IMR-90 (cell line): ENCODE measurements at regions not wholly inside any gene's neighbourhood (a gene's known extent, or its start where the extent isn't known, plus 50 kb on each side); places are given as distances from the start of the nearest gene placed in this dataset.
A peak's percentile ranks its signal among the peaks of the same experiment; 100 is the strongest.

ENCODE experiments used
- ATAC-seq: fragments of 200-7000 bp; cut with Tn5 transposase; 2 replicates; pipeline ENCODE4 v1.9.1; 2020; ENCODE audit warnings: low read depth, mild to moderate bottlenecking, moderate library complexity
- BruUV-seq: library from RNA; stranded (reverse); fragments of 400-500 nt; replicated peaks from 2 replicates; lab custom pipeline; 2021; lab: Mats Ljungman, UMichigan
- CTCF ChIA-PET: fragments of 300-600 bp; formaldehyde crosslinking; extraction: SDS; loops from one replicate; lab custom pipeline; 2021; ENCODE audit warnings: antibody characterized with exemption; lab: Yijun Ruan, JAX
- POLR2A ChIA-PET: fragments of 300-600 bp; sonication (Branson Sonifier 250); formaldehyde crosslinking; loops from one replicate; lab custom pipeline; 2022; ENCODE audit warnings: antibody characterized with exemption; ENCODE audit not compliant: unreplicated experiment; lab: Charles Lee
- DNase-seq: peaks from one replicate; pipeline ENCODE4 v3.0.0; 2013
- H2AFZ ChIP-seq: replicated peaks from 2 replicates; pipeline ENCODE3; 2013; ENCODE audit warnings: low read length, mild to moderate bottlenecking; ENCODE audit not compliant: poor library complexity
- H2AK5ac ChIP-seq: 2 replicates; pipeline ENCODE4 v1.6.1; 2013; ENCODE audit warnings: low read depth, low read length, inconsistent platforms
- H2AK9ac ChIP-seq: replicated peaks from 2 replicates; pipeline ENCODE3; 2013; ENCODE audit warnings: mild to moderate bottlenecking, low read depth, low read length, moderate library complexity; ENCODE audit not compliant: poor library complexity
- H2BK120ac ChIP-seq: 2 replicates; pipeline ENCODE4 v1.6.1; 2013; ENCODE audit warnings: low read depth, low read length, inconsistent platforms
- H2BK15ac ChIP-seq: 3 replicates; pipeline ENCODE4 v1.6.1; 2013; ENCODE audit warnings: low read depth, low read length, inconsistent platforms
- H2BK20ac ChIP-seq: 2 replicates; pipeline ENCODE4 v1.6.1; 2013; ENCODE audit warnings: low read depth, mild to moderate bottlenecking, inconsistent platforms, low read length, moderate library complexity
- H2BK5ac ChIP-seq: 2 replicates; pipeline ENCODE4 v1.6.1; 2013; ENCODE audit warnings: mild to moderate bottlenecking, low read depth, low read length, inconsistent platforms; ENCODE audit not compliant: poor library complexity, severe bottlenecking
- H3K14ac ChIP-seq: replicated peaks from 2 replicates; pipeline ENCODE4 v1.6.1; 2013; ENCODE audit warnings: low read depth, low read length, inconsistent platforms
- H3K18ac ChIP-seq: 2 replicates; pipeline ENCODE4 v1.6.1; 2013; ENCODE audit warnings: low read depth, low read length, control low read depth
- H3K23ac ChIP-seq: 2 replicates; pipeline ENCODE4 v1.6.1; 2013; ENCODE audit warnings: low read depth, low read length, inconsistent platforms
- H3K27ac ChIP-seq: 2 replicates; pipeline ENCODE4 v1.5.1; 2013; ENCODE audit warnings: mild to moderate bottlenecking, control low read depth, low read length; ENCODE audit not compliant: insufficient read depth
- H3K27me3 ChIP-seq: 2 replicates; pipeline ENCODE4 v1.6.1; 2013; ENCODE audit warnings: low read length; ENCODE audit not compliant: control insufficient read depth, insufficient read depth
- H3K36me3 ChIP-seq: 2 replicates; pipeline ENCODE4 v1.6.1; 2013; ENCODE audit warnings: low read length, mixed read lengths; ENCODE audit not compliant: control insufficient read depth, insufficient read depth
- H3K4ac ChIP-seq: 2 replicates; pipeline ENCODE4 v1.6.1; 2013; ENCODE audit warnings: low read depth, low read length, inconsistent platforms
- H3K4me1 ChIP-seq: 2 replicates; pipeline ENCODE4 v1.6.1; 2013; ENCODE audit warnings: low read length, mixed read lengths; ENCODE audit not compliant: control insufficient read depth, insufficient read depth
- H3K4me2 ChIP-seq: 2 replicates; pipeline ENCODE4 v1.6.1; 2013; ENCODE audit warnings: low read depth, mild to moderate bottlenecking, control low read depth, low read length, moderate library complexity
- H3K4me3 ChIP-seq: 2 replicates; pipeline ENCODE4 v1.5.1; 2013; ENCODE audit warnings: low read depth, mild to moderate bottlenecking, control low read depth, low read length, moderate library complexity; ENCODE audit not compliant: insufficient read depth
- H3K56ac ChIP-seq: 2 replicates; pipeline ENCODE4 v1.6.1; 2013; ENCODE audit warnings: low read length, inconsistent platforms; ENCODE audit not compliant: insufficient read depth; ENCODE audit errors: extremely low read depth
- H3K79me1 ChIP-seq, 2 experiments: 2 replicates each; pipeline ENCODE4 v1.6.1; 2013; ENCODE audit warnings: low read length in 2 of 2, inconsistent platforms in 1 of 2, low read depth in 1 of 2
- H3K9ac ChIP-seq: 2 replicates; pipeline ENCODE4 v1.6.1; 2013; ENCODE audit warnings: low read depth, low read length, control low read depth
- H3K9me1 ChIP-seq: 2 replicates; pipeline ENCODE4 v1.6.1; 2013; ENCODE audit warnings: low read length, inconsistent platforms; ENCODE audit not compliant: insufficient read depth
- H3K9me3 ChIP-seq: 2 replicates; pipeline ENCODE4 v1.6.1; 2013; ENCODE audit warnings: low read length; ENCODE audit not compliant: control insufficient read depth, insufficient read depth
- H4K20me1 ChIP-seq: 2 replicates; pipeline ENCODE4 v1.6.1; 2013; ENCODE audit warnings: low read length, inconsistent platforms; ENCODE audit not compliant: insufficient read depth
- H4K5ac ChIP-seq: 2 replicates; pipeline ENCODE4 v1.6.1; 2013; ENCODE audit warnings: mild to moderate bottlenecking, low read depth, low read length, control low read depth
- H4K8ac ChIP-seq, 2 experiments: 2 replicates each; pipeline ENCODE4 v1.6.1; 2013; ENCODE audit warnings: low read depth in 2 of 2, low read length in 2 of 2, control low read depth in 1 of 2, inconsistent platforms in 1 of 2
- H4K91ac ChIP-seq: 2 replicates; pipeline ENCODE4 v1.6.1; 2013; ENCODE audit warnings: low read depth, low read length, inconsistent platforms; ENCODE audit not compliant: insufficient read depth
- BHLHE40 ChIP-seq: fragments of 150-350 bp; IDR thresholded peaks from 2 replicates; pipeline ENCODE4 v1.6.1; 2016; ENCODE audit warnings: mild to moderate bottlenecking, low read depth, low read length
- CEBPB ChIP-seq: IDR thresholded peaks from 2 replicates; pipeline ENCODE4 v1.6.1; 2012; ENCODE audit warnings: low read depth, low read length, improper control_type of control experiment
- CHD1 ChIP-seq: IDR thresholded peaks from 2 replicates; pipeline ENCODE4 v1.6.1; 2012; ENCODE audit warnings: low read depth, low read length, improper control_type of control experiment
- FOS ChIP-seq: fragments of 150-350 bp; IDR thresholded peaks from 2 replicates; pipeline ENCODE4 v1.6.1; 2016; ENCODE audit warnings: low read depth, low read length
- MAFK ChIP-seq: IDR thresholded peaks from 2 replicates; pipeline ENCODE4 v1.6.1; 2012; ENCODE audit warnings: low read depth, low read length, improper control_type of control experiment
- MAZ ChIP-seq: IDR thresholded peaks from 2 replicates; pipeline ENCODE4 v1.6.1; 2012; ENCODE audit warnings: low read depth, mild to moderate bottlenecking, low read length, improper control_type of control experiment, moderate library complexity, borderline replicate concordance
- NFE2L2 ChIP-seq: fragments of 150-350 bp; IDR thresholded peaks from 2 replicates; pipeline ENCODE4 v1.6.1; 2016; ENCODE audit warnings: low read depth, mild to moderate bottlenecking, low read length
- POLR2A ChIP-seq: IDR thresholded peaks from 2 replicates; pipeline ENCODE4 v1.6.1; 2012; ENCODE audit warnings: mild to moderate bottlenecking, low read depth, low read length
- RAD21 ChIP-seq: IDR thresholded peaks from 2 replicates; pipeline ENCODE4 v1.6.1; 2012; ENCODE audit warnings: low read length, improper control_type of control experiment
- RCOR1 ChIP-seq: IDR thresholded peaks from 2 replicates; pipeline ENCODE4 v1.6.1; 2012; ENCODE audit warnings: mild to moderate bottlenecking, low read length, improper control_type of control experiment; ENCODE audit not compliant: insufficient replicate concordance
- RFX5 ChIP-seq: IDR thresholded peaks from 2 replicates; pipeline ENCODE4 v1.8.0; 2012; ENCODE audit warnings: low read depth, mild to moderate bottlenecking, low read length, moderate library complexity
- SMC3 ChIP-seq: fragments of 150-350 bp; IDR thresholded peaks from 2 replicates; pipeline ENCODE4 v1.6.1; 2016; ENCODE audit warnings: low read depth, mild to moderate bottlenecking, antibody characterized with exemption, low read length, moderate library complexity
- WGBS, 2 experiments: methylation state at CpG; one replicate each; pipeline versions ENCODE4 v1.1.5 to v1.1.7; 2013; ENCODE audit warnings: missing lambda C conversion rate in 2 of 2; ENCODE audit not compliant: insufficient read length in 1 of 2; ENCODE audit errors: extremely low coverage in 2 of 2; 5-methylcytosine and 5-hydroxymethylcytosine counted together
- dilution Hi-C: fragments of 300-500 bp; cut with HindIII; formaldehyde crosslinking; loops from one replicate; pipeline ENCODE4 v1.14.3; 2018; ENCODE audit warnings: low sequenced_read_pairs; ENCODE audit not compliant: unreplicated experiment
- in situ Hi-C: fragments of 300-500 bp; cut with MboI; formaldehyde crosslinking; loops from 3 replicates; pipeline ENCODE4 v1.14.3; 2019; ENCODE audit warnings: low sequenced_read_pairs, inconsistent platforms, mixed read lengths
- intact Hi-C: fragments of 100-400 bp; cut with micrococcal nuclease; formaldehyde crosslinking; loops from 2 replicates; pipeline ENCODE4 v1.10.0; 2022
- TF ChIP-seq, protein P1 (sequence below): fragments of 150-350 bp; IDR thresholded peaks from 2 replicates; pipeline ENCODE4 v1.6.1; 2016; ENCODE audit warnings: low read depth, mild to moderate bottlenecking, low read length, moderate library complexity, borderline replicate concordance
- TF ChIP-seq, protein P2 (sequence below): conservative IDR thresholded peaks from 2 replicates; pipeline ENCODE4 v1.5.1; 2012; ENCODE audit warnings: mild to moderate bottlenecking, low read depth, low read length, improper control_type of control experiment
- TF ChIP-seq, protein P3 (sequence below): fragments of 150-350 bp; IDR thresholded peaks from 2 replicates; pipeline ENCODE4 v1.6.1; 2017; ENCODE audit warnings: mild to moderate bottlenecking, antibody characterized with exemption, low read length, low read depth

DNA sequence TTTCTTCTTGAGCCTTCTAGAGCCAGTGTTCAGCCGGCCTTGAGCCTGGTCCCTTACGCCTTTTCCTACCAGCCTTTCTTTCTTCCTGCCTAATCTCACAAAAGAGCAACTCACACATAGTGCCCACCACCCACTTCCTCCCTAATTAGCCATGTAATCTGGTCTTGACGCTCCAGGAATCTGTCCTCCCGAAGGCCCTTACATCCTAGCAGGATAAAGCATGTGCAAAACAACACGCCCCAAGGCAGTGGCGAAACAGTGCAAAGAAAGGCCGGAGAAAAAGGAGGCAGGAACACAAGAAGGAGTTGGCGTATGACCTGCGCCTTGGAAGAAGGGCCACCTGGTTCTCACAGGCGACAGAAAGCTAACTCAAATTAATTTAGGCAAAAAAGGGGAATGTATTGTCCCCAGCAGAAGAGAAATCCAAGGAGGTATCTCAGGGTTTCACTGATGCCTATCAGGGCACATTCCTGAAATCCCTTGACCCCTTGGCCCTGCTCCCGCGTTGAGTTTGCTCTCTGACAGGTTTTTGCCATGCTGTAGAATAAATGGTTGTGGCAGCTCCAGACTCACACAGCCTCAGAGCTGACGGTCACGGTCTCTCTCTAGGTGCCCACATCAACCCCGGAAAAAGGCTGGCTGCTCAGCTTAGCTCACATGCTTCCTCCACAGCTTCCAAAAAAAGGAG is 79.0 kb downstream of the ZNF281 start:
- Histone ChIP-seq H3K27me3 (no peaks in the 10 kb centered on the region), H3K27ac (no peak overlapping the region), H2BK20ac (peak overlapping the region; percentile 15), H4K20me1 (no peaks in the 10 kb centered on the region), H3K4me1 (peaks cover 9% of the 10 kb centered on the region), H4K8ac (peak overlapping the region in 1 of 2 experiments; percentile 35; a peak in 2 of 4 replicates), H3K56ac (peak overlapping the region; percentile 28; the same call in 1 of the 2 replicates), H3K14ac (peak overlapping the region; percentile 27), H3K79me1 (no peaks in the 10 kb centered on the region), H2BK5ac (peak overlapping the region; percentile 24), H2AFZ (no peak overlapping the region), H2BK15ac (peak overlapping the region; percentile 4; the same call in 2 of the 3 replicates), H3K4ac (peak overlapping the region; percentile 76), H3K36me3 (no peaks in the 10 kb centered on the region), H3K9me3 (no peaks in the 10 kb centered on the region), H3K9me1 (peaks cover 4% of the 10 kb centered on the region; the same call in 1 of the 2 replicates), H3K4me2 (no peak overlapping the region), H2AK5ac (peak overlapping the region; percentile 61; the same call in 1 of the 2 replicates), H3K23ac (no peak overlapping the region), H4K5ac (peak overlapping the region; percentile 30; the same call in 1 of the 2 replicates), H3K9ac (no peak overlapping the region), H2AK9ac (peak overlapping the region; percentile 17), H2BK120ac (peak overlapping the region; percentile 28; the same call in 1 of the 2 replicates), H4K91ac (peak overlapping the region; percentile 38; the same call in 1 of the 2 replicates), H3K4me3 (no peak overlapping the region), H3K18ac (no peak overlapping the region; the same call in 1 of the 2 replicates)
- ChIA-PET CTCF (interaction anchor here (0.6 kb wide), 1 partner anchor 11 kb away, joined by 3 read pairs; no protein-coding TSS in a partner anchor), POLR2A (no interaction called here)
- DNase-seq, result no peak
- BruUV-seq, result no TSS peak
- in situ Hi-C loops (no loop called here), dilution Hi-C loops (no loop called here), intact Hi-C loops (no loop called here)
- 85% methylated on average over 5 of the region's 15 CpGs; no CpG with 5 or more reads in 1 of the 2 experiments for WGBS, 2 experiments
- no peak for ATAC-seq
- no peak for TF ChIP-seq RAD21
- TF ChIP-seq SMC3, result no peak
- TF ChIP-seq RFX5, result no peak
- TF ChIP-seq, protein P1, sequence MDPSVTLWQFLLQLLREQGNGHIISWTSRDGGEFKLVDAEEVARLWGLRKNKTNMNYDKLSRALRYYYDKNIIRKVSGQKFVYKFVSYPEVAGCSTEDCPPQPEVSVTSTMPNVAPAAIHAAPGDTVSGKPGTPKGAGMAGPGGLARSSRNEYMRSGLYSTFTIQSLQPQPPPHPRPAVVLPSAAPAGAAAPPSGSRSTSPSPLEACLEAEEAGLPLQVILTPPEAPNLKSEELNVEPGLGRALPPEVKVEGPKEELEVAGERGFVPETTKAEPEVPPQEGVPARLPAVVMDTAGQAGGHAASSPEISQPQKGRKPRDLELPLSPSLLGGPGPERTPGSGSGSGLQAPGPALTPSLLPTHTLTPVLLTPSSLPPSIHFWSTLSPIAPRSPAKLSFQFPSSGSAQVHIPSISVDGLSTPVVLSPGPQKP, result no peak
- TF ChIP-seq FOS, result no peak
- TF ChIP-seq, protein P2, sequence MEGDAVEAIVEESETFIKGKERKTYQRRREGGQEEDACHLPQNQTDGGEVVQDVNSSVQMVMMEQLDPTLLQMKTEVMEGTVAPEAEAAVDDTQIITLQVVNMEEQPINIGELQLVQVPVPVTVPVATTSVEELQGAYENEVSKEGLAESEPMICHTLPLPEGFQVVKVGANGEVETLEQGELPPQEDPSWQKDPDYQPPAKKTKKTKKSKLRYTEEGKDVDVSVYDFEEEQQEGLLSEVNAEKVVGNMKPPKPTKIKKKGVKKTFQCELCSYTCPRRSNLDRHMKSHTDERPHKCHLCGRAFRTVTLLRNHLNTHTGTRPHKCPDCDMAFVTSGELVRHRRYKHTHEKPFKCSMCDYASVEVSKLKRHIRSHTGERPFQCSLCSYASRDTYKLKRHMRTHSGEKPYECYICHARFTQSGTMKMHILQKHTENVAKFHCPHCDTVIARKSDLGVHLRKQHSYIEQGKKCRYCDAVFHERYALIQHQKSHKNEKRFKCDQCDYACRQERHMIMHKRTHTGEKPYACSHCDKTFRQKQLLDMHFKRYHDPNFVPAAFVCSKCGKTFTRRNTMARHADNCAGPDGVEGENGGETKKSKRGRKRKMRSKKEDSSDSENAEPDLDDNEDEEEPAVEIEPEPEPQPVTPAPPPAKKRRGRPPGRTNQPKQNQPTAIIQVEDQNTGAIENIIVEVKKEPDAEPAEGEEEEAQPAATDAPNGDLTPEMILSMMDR, result no peak
- TF ChIP-seq MAFK, result no peak
- no peak for TF ChIP-seq CEBPB
- TF ChIP-seq RCOR1, result no peak
- TF ChIP-seq CHD1, result no peak
- no peak for TF ChIP-seq BHLHE40
- no peak for TF ChIP-seq NFE2L2
- no peak for TF ChIP-seq MAZ
- TF ChIP-seq, protein P3, sequence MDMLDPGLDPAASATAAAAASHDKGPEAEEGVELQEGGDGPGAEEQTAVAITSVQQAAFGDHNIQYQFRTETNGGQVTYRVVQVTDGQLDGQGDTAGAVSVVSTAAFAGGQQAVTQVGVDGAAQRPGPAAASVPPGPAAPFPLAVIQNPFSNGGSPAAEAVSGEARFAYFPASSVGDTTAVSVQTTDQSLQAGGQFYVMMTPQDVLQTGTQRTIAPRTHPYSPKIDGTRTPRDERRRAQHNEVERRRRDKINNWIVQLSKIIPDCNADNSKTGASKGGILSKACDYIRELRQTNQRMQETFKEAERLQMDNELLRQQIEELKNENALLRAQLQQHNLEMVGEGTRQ, result no peak
- TF ChIP-seq POLR2A, result no peak
